SU-DHL-6 (cell line): ENCODE measurements at regions not wholly inside any gene's neighbourhood (a gene's known extent, or its start where the extent isn't known, plus 50 kb on each side); places are given as distances from the start of the nearest gene placed in this dataset.

Experiments
- EZH2phosphoT487 ChIP-seq: fragments of 200-600 bp; sonication (generic), shearing (Covaris generic); conservative IDR thresholded peaks from 2 replicates; pipeline ENCODE4 v1.6.1; 2018; ENCODE audit warnings: mild to moderate bottlenecking, antibody characterized with exemption, low read length, moderate library complexity, mixed read lengths
- TF ChIP-seq, protein P1 (sequence below): fragments of 200-600 bp; sonication (generic); IDR thresholded peaks from one replicate; pipeline ENCODE4 v1.5.1; 2017; ENCODE audit warnings: antibody characterized with exemption, mild to moderate bottlenecking, low read length, moderate library complexity; ENCODE audit not compliant: insufficient read depth, poor library complexity, severe bottlenecking

DNA sequence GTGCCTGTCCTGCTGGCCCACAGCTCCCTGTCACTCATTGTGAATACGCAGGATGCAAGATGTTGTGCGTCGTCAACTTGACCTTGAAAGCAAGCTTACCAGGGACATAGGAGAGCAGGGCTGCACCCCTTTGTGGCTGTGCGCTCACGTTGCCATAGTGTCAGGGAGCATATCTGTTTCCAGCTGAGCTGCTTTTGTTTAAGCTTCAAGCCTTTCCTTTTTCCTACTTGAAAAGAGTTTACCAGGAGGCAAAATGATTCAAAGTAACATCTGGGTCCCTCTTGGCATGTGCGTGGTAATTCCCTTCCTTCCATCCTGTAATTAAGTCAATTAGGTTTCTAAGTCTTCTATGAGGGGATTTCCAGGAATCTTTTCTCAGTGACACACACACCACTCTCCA is 537.1 kb downstream of the AJAP1 start:
- TF ChIP-seq, protein P1, sequence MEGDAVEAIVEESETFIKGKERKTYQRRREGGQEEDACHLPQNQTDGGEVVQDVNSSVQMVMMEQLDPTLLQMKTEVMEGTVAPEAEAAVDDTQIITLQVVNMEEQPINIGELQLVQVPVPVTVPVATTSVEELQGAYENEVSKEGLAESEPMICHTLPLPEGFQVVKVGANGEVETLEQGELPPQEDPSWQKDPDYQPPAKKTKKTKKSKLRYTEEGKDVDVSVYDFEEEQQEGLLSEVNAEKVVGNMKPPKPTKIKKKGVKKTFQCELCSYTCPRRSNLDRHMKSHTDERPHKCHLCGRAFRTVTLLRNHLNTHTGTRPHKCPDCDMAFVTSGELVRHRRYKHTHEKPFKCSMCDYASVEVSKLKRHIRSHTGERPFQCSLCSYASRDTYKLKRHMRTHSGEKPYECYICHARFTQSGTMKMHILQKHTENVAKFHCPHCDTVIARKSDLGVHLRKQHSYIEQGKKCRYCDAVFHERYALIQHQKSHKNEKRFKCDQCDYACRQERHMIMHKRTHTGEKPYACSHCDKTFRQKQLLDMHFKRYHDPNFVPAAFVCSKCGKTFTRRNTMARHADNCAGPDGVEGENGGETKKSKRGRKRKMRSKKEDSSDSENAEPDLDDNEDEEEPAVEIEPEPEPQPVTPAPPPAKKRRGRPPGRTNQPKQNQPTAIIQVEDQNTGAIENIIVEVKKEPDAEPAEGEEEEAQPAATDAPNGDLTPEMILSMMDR: no peak
- no peak for TF ChIP-seq EZH2phosphoT487
